ACC112 (cell line): ENCODE measurements at regions not wholly inside any gene's neighbourhood (a gene's known extent, or its start where the extent isn't known, plus 50 kb on each side); places are given as distances from the start of the nearest gene placed in this dataset.

ENCODE experiments used
- H2AFZ ChIP-seq: fragments of 200-600 bp; sonication (generic); one replicate; pipeline ENCODE4 v1.6.0; 2017; ENCODE audit warnings: antibody characterized with exemption, low read length; ENCODE audit not compliant: unreplicated experiment
- H3K27ac ChIP-seq: fragments of 200-600 bp; sonication (generic); 2 replicates; pipeline ENCODE4 v1.5.1; 2014; ENCODE audit warnings: low read depth, mild to moderate bottlenecking, antibody characterized with exemption, low read length, moderate library complexity
- H3K27me3 ChIP-seq: fragments of 200-600 bp; sonication (generic); 2 replicates; pipeline ENCODE4 v1.6.1; 2014; ENCODE audit warnings: mild to moderate bottlenecking, antibody characterized with exemption, low read length, moderate library complexity, mixed read lengths; ENCODE audit not compliant: insufficient read depth
- H3K36me3 ChIP-seq: fragments of 200-600 bp; sonication (generic); 2 replicates; pipeline ENCODE4 v1.6.1; 2016; ENCODE audit warnings: mild to moderate bottlenecking, antibody characterized with exemption, low read length, moderate library complexity, mixed read lengths; ENCODE audit not compliant: insufficient read depth
- H3K4me1 ChIP-seq: fragments of 200-600 bp; sonication (generic); one replicate; pipeline ENCODE4 v1.6.1; 2016; ENCODE audit warnings: low read length, mixed read lengths; ENCODE audit not compliant: insufficient read depth, unreplicated experiment, control insufficient read depth
- H3K4me3 ChIP-seq: fragments of 200-600 bp; sonication (generic); 2 replicates; pipeline ENCODE4 v1.5.1; 2014; ENCODE audit warnings: mild to moderate bottlenecking, low read depth, low read length
- H3K79me2 ChIP-seq: fragments of 200-600 bp; sonication (generic); one replicate; pipeline ENCODE4 v1.6.0; 2016; ENCODE audit warnings: low read length; ENCODE audit not compliant: control insufficient read depth, unreplicated experiment, insufficient read depth

GRCh38 chr2:215737477-215737876, 275.9 kb downstream of the MREG start:
- Histone ChIP-seq H3K36me3 (0 out of 2 replicates have a peak, but pooled peaks cover 3% of the 10 kb centered on the region), H3K27ac (peak overlapping the region; percentile 58), H3K27me3 (no peaks in the 10 kb centered on the region), H3K4me3 (no peak overlapping the region), H3K4me1 (peaks cover 17% of the 10 kb centered on the region), H2AFZ (no peak overlapping the region), H3K79me2 (no peaks in the 10 kb centered on the region)

GRCh38 chr2:215736653-215737290, 276.6 kb downstream of the MREG start:
- Histone ChIP-seq H3K4me1 (peaks cover 12% of the 10 kb centered on the region), H3K27me3 (no peaks in the 10 kb centered on the region), H3K27ac (peak overlapping the region; percentile 58), H3K79me2 (no peaks in the 10 kb centered on the region), H2AFZ (peak overlapping the region; percentile 40), H3K4me3 (no peak overlapping the region), H3K36me3 (peaks cover 3% of the 10 kb centered on the region; the same call in 1 of the 2 replicates)

GRCh38 chr2:215731108-215731658, 282.2 kb downstream of the MREG start:
- H3K4me1 ChIP-seq = peaks cover 38% of the 10 kb centered on the region
- H3K79me2 ChIP-seq = no peaks in the 10 kb centered on the region
- peaks cover 9% of the 10 kb centered on the region; the same call in 1 of the 2 replicates for H3K36me3 ChIP-seq
- H3K27ac ChIP-seq = no peak overlapping the region; the same call in 1 of the 2 replicates
- no peak overlapping the region for H2AFZ ChIP-seq
- no peak overlapping the region for H3K4me3 ChIP-seq
- no peaks in the 10 kb centered on the region for H3K27me3 ChIP-seq

GRCh38 chr2:215729985-215730620, 283.2 kb downstream of the MREG start:
- Histone ChIP-seq H3K79me2 (no peaks in the 10 kb centered on the region), H3K27ac (peak overlapping the region; percentile 87), H3K4me3 (no peak overlapping the region), H3K36me3 (peaks cover 9% of the 10 kb centered on the region; the same call in 1 of the 2 replicates), H3K27me3 (no peaks in the 10 kb centered on the region), H3K4me1 (peaks cover 38% of the 10 kb centered on the region), H2AFZ (no peak overlapping the region)

- Histone ChIP-seq H3K36me3 (peaks cover 9% of the 10 kb centered on the region; the same call in 1 of the 2 replicates), H3K27me3 (no peaks in the 10 kb centered on the region), H3K27ac (peak overlapping the region; percentile 87), H3K4me1 (peaks cover 43% of the 10 kb centered on the region), H3K4me3 (no peak overlapping the region), H3K79me2 (no peaks in the 10 kb centered on the region), H2AFZ (no peak overlapping the region)
Measured at GRCh38 chr2:215728504-215729065, 284.8 kb downstream of the MREG start.

- Histone ChIP-seq H3K36me3 (peaks cover 6% of the 10 kb centered on the region; the same call in 1 of the 2 replicates), H3K4me3 (no peak overlapping the region), H3K27me3 (no peaks in the 10 kb centered on the region), H3K4me1 (peaks cover 49% of the 10 kb centered on the region), H3K27ac (peak overlapping the region; percentile 87), H3K79me2 (no peaks in the 10 kb centered on the region), H2AFZ (no peak overlapping the region)
Measured at GRCh38 chr2:215727507-215728503, 285.5 kb downstream of the MREG start.

GRCh38 chr2:215726070-215726469, 287.3 kb downstream of the MREG start:
- Histone ChIP-seq H2AFZ (no peak overlapping the region), H3K4me1 (peaks cover 54% of the 10 kb centered on the region), H3K79me2 (no peaks in the 10 kb centered on the region), H3K36me3 (peaks cover 6% of the 10 kb centered on the region; the same call in 1 of the 2 replicates), H3K4me3 (no peak overlapping the region), H3K27me3 (no peaks in the 10 kb centered on the region), H3K27ac (no peak overlapping the region; the same call in 1 of the 2 replicates)

GRCh38 chr2:215724146-215724545, 288.3 kb upstream of the FN1 start:
- Histone ChIP-seq H3K27me3 (no peaks in the 10 kb centered on the region), H3K4me3 (no peak overlapping the region), H3K79me2 (no peaks in the 10 kb centered on the region), H2AFZ (no peak overlapping the region), H3K4me1 (peaks cover 38% of the 10 kb centered on the region), H3K27ac (no peak overlapping the region), H3K36me3 (peaks cover 6% of the 10 kb centered on the region; the same call in 1 of the 2 replicates)

- no peaks in the 10 kb centered on the region for H3K79me2 ChIP-seq
- H3K4me1 ChIP-seq = peaks cover 34% of the 10 kb centered on the region
- no peak overlapping the region for H3K4me3 ChIP-seq
- no peak overlapping the region for H2AFZ ChIP-seq
- H3K36me3 ChIP-seq = peaks cover 6% of the 10 kb centered on the region; the same call in 1 of the 2 replicates
- no peaks in the 10 kb centered on the region for H3K27me3 ChIP-seq
- no peak overlapping the region for H3K27ac ChIP-seq
Measured at GRCh38 chr2:215723631-215724011, 287.8 kb upstream of the FN1 start.
